Stimulated activated CD8-positive, alpha-beta memory T cell treated with anti-CD3 and anti-CD28 coated beads, Interleukin-4, amount 100 ng/mL, for 1 hour (primary cell): ENCODE measurements at regions not wholly inside any gene's neighbourhood (a gene's known extent, or its start where the extent isn't known, plus 50 kb on each side); places are given as distances from the start of the nearest gene placed in this dataset.

Experiments used
- DNase-seq, 2 donors: peaks; one replicate each; pipeline ENCODE4 v3.0.0-alpha.2; 2020; ENCODE audit warnings: low read depth in 2 of 2, low spot score in 1 of 2

- no peak for DNase-seq
These were observed 112.0 kb upstream of the CITED2 start for GRCh38 chr6:139486476-139486799.

- no peak for DNase-seq
These were observed 111.5 kb upstream of the CITED2 start for GRCh38 chr6:139485742-139486475.

GRCh38 chr6:139485185-139485584 lies 110.7 kb upstream of the CITED2 start:
- DNase-seq, result no peak

GRCh38 chr6:139483079-139483478 lies 108.6 kb upstream of the CITED2 start:
- DNase-seq, result no peak

- no peak for DNase-seq
These were observed 107.8 kb upstream of the CITED2 start for GRCh38 chr6:139482287-139482686.

- DNase-seq, result no peak
These were observed 106.1 kb upstream of the CITED2 start for GRCh38 chr6:139480356-139481165.

GRCh38 chr6:139479433-139480222 lies 105.2 kb upstream of the CITED2 start:
- no peak for DNase-seq

- DNase-seq, result no peak
These were observed 101.2 kb upstream of the CITED2 start for GRCh38 chr6:139475646-139476045.

GRCh38 chr6:139475241-139475640 lies 100.8 kb upstream of the CITED2 start:
- no peak for DNase-seq

GRCh38 chr6:139474145-139475108 lies 100.0 kb upstream of the CITED2 start:
- no peak for DNase-seq

GRCh38 chr6:139473731-139474130 lies 99.3 kb upstream of the CITED2 start:
- no peak for DNase-seq

- DNase-seq, result no peak
These were observed 98.8 kb upstream of the CITED2 start for GRCh38 chr6:139473231-139473701.

- DNase-seq, result no peak
These were observed 98.0 kb upstream of the CITED2 start for GRCh38 chr6:139472351-139473015.

GRCh38 chr6:139470997-139471396 lies 96.5 kb upstream of the CITED2 start:
- DNase-seq, result no peak

GRCh38 chr6:139468178-139468819 lies 93.9 kb upstream of the CITED2 start:
- no peak for DNase-seq

- DNase-seq, result no peak
These were observed 83.0 kb upstream of the CITED2 start for GRCh38 chr6:139457476-139457875.

GRCh38 chr6:139452148-139452876 lies 77.9 kb upstream of the CITED2 start:
- no peak for DNase-seq

- no peak for DNase-seq
These were observed 75.2 kb upstream of the CITED2 start for GRCh38 chr6:139449611-139450000.
